H4 (cell line): ENCODE measurements at regions not wholly inside any gene's neighbourhood (a gene's known extent, or its start where the extent isn't known, plus 50 kb on each side); places are given as distances from the start of the nearest gene placed in this dataset.
A peak's percentile ranks its signal among the peaks of the same experiment; 100 is the strongest.
"Not testable (repeated sequence)": the region's sequence is repeated elsewhere in the genome, so short reads cannot be mapped to it uniquely, and the experiment has no call there.

Source experiments
- DNase-seq: peaks from one replicate; pipeline ENCODE4 v3.0.0-alpha.2; 2015; ENCODE audit warnings: low spot score

DNA sequence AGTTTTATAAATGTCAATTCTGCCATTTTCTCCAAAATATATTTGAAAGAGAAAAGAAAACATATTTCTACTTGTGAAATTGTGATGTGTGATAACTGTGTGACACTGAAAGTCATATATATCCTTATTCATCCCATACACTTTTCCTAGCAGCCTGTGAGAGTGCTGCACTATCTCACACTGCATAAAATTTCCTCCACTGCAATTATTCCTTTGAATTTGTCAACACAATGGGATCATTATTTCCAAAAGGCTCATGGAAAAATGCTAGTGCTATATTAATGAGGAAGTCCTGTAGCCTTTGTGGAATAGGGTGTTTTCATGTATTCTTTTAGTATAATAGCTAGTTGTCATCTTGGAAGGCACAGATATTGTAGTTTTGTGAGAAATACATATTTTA, 504.1 kb downstream of the RPL10L start:
- no peak for DNase-seq

DNA sequence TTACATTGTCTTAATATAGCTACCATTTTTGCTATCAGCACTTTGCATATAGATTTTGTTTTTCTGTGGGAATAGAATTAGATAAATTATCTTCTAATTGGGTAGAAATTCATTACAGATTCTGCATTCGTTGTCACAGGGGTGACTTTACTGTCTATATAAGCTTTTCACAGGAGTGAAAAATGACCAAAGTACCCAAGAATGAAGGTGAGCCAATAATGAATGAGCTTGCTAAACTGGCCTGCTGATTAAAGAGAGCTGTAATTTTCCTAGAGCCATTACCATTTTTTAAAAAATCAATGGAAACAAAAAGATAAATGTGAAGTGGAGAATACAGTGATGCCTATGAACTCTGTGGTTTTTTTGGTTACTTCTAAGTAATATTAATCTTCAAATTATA, 504.6 kb downstream of the RPL10L start:
- DNase-seq: no peak

DNA sequence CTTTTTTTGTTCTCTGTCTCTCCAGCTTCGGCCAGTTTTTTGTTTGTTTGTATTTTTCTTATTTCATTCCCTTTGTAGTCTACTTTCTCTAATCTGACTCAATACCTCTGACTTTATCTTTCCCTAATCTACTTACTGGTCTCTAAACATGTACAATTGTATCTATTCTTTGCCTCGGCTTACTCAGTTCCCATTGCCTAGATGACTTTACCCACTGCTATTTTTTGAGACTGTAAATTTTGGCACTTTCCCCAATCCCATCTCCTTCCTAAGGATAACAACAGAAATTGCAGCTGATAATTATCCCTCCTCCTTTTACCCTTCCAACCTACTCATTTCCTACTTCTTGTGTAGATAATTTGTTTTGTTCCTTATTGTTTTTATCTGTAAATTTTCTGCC, 511.1 kb downstream of the RPL10L start:
- no peak for DNase-seq

DNA sequence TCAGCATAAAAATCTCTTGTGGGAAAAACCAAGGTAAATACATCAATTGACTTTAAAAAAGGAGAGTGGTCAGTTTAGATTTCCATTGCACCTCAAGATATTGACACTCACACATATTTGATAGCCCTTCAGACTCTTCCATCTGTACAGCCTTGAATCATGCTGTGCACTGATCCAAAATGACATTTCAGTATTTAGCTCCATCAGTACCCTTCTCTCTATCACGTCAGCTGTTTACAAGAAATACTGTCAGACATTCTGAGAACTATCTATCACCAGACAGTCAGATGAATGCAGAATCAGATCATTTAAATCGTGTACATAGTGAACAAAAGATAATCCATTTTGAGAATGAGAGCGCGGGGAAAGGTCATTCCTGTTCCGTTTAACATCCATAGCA, 511.9 kb downstream of the RPL10L start:
- DNase-seq: no peak

DNA sequence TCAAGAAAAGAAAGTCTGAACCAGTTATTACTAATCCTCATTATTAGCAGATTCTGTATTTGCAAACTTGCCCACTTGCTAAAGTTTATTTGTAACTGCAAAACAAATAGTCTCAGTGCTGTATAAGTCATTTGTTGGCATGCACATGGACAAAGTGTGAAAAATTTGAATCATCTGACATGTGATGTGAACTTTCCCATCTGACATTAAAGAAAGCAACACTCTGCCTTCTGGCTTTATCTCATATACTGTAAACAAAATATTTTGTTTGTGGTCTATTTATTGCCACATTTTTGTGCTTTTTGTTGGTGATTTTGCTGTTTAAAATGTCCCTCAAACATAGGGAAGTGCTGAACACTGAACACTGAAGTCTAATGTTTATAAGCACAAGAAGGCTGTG, 513.8 kb downstream of the RPL10L start:
- DNase-seq: no peak

DNA sequence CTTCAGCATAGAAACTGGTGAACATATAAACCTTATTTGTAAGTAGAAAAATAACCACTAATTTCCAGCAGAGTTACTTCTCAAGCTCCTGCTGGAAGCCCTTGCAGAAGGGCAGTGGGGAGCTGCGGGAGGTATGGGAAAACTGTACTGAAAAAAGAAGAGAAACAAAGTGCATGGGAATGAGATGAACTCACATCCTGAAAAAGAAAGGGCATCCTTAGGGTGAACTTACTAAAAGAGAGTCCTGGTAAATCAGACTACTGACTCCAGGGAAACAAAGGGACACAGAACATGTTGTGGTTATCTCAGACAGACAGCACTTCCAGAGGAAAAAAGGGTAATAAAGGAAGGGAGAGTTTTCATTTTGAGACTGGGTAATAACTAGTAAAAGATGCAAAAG, 515.1 kb downstream of the RPL10L start:
- DNase-seq: no peak

DNA sequence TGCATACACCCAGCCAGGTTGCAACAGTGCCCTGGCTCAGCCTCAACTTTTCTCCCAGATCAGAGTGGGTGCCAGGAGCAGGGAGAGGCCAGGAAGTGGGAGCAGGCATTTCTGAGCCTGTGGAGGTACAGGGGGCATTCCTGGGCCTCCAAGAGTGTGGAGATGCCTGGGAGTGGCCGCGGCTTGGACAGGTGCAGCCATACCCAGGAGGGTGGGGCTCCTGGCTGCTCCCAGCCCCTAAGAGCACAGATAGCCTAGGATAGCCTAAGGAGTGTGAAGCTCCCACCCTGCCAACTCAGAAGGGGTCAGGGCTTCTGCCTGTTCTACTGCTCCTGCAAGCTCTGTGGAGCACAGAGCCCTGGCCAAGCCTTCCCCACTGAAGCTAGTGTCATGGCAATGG, 543.4 kb downstream of the RPL10L start:
- no peak for DNase-seq

DNA sequence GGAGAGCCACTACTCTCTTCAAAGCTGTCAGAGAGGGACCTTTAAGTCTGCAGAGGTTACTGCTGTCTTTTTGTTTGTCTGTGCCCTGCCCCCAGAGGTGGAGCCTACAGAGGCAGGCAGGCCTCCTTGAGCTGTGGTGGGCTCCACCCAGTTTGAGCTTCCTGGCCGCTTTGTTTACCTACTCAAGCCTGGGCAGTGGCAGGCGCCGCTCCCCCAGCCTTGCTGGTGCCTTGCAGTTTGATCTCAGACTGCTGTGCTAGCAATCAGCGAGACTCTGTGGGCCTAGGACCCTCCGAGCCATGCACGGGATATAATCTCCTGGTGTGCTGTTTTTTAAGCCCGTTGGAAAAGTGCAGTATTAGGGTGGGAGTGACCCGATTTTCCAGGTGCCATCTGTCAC, 550.7 kb downstream of the RPL10L start:
- DNase-seq: not testable (repeated sequence)

DNA sequence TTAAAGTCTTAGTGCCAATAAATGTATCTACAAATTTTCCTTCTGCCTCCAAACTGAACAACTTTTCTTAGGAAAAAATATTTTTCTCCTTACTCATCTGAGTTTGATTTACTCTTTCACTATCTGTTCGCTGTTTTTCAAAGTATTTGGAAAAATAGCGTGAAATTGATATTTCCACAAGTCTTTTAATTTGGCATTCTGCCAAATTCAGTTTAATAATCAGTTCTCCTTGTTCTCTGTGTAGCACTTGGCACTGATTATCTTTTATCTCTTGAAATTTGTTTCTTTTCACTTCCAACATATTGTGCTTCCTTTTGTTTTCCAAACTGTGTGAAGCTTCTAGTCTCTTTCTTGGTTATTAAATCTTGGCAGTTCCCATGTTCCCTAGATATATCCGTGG, 559.8 kb downstream of the RPL10L start:
- DNase-seq: no peak

DNA sequence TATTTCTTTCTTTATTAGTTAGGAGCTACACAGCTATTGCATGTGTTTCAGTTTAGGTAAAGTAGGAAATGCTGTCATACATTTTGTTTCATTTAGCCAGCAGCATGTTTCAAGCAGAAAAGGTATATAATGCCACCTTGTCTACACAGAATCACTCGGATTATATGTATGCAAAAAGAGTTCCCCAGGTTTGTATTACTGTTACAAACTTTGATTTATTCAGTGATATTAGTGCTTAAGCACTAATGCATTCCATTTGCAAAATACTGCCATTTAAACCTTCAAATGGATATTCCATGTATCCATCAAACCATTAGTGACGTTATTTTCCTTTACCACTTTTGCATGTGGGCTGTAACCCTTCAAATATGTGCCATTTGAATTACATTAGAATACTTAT, 564.0 kb downstream of the RPL10L start:
- DNase-seq: no peak

DNA sequence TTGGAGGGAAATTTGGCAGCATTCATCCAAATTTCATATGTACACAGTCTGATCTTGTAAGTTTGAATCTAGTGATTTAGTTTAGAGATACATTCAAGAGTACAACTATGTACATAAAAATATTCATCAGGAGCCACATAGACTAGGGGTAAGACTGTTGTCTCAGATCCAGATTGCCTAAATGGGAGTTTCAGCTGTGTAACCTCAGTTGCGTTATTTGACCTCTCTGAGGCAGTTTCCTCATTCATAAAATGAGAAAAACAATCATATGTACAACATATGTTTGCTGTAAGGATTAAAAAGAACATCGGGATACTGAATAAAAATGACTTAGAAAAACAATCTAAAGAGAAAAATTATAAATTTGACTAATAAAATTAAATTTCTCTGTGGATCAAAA, 577.5 kb downstream of the RPL10L start:
- DNase-seq: no peak

DNA sequence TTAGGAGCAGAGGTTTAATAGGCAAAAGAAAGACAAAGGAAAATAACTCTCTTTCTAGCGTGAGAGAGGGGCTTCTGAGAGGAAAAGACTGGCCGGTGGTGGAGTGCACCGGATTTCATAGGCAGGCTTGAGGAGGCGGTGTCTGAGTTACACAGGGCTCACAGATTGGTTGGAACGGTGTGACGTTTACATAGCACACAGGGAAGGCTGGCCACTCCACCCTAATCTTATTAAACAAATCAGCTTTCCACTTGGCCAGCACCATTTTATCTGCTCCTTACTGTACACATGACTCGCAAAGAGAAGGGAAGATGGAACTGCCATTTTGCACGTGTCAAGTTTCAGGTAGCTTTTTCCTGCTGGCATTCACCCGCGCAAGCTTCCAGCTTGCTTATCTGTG, 587.7 kb downstream of the RPL10L start:
- DNase-seq: peak; percentile 78

DNA sequence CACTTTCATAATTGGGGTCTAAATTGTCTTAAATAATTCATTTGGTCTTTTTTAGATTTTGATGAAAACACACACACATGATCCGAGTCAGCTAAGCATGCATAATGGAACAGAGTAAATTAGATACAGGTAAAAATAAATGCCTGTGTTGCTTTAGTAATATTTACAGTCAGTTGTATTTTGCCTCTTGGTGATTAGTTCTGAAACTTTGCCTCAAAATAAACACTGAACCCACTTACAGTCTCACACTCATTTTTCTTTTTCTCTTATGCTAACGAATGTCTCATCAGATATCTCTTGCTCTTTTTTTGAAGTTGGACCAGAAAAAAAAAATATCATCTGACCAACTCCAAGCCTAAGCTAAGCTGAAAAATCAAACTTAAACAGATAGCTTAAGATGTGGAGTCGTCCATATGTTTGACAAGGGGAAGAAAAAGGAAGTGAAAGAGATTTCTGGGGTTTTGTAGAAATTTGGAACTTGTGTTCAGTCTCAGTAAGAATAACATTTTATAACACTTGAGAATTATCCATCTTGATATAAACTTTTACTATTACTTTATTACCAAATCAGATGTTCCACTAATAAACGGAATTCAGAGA, 592.5 kb downstream of the RPL10L start:
- DNase-seq: no peak

DNA sequence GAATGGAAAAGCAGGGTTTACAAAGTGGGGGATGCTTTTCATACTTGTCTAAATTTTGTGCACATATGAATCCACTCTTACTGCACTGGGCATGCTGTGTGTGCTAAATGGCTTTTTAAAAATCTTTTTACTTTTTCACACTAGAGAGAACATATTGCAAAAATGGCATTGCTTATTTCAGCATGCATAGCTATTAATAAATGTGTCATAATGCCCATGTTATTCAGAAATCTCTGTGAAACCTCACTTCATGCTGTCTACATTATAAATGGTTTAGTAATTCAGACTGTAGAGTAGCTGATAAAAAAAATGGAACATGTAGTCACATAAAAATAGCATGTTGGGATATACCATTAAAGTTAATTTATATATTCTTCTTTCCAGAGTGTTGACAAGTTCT, 593.8 kb downstream of the RPL10L start:
- no peak for DNase-seq

DNA sequence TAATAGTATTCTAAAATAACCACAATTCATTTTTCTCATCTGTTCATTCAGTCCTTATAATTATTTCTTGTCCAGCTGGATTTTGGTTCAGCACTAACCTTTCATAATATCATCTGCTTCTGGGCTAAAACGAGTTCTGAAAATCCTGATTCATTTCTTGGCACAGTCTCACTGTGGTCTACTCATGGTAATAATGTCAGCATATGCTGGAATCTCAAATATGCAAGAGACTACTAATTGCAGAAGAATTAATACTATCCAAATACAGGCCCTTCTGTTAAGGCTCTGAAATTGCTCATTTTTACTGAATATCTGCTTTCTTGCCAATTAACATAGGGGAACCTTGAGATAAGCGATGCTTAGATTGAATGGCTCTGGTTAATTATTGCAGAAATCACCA, 597.1 kb downstream of the RPL10L start:
- peak; percentile 47 for DNase-seq

DNA sequence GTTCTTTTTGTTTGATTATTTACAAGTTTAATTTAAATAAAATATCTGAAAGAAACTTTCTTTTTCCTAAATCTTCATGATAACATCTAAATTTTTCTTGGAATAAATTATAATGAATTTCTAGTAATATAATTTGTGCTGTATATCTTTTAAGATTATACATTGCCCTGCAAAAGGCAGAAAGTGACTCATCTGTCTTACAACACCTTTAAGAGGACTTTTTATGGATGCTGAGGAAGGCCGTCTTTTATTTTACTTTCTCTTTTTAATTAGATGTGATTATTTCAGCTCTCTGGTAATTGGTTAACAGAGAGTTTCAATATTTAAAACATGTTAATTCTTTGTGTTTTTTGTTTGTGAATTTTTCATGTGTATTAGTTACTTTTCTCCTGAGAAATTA, 598.4 kb downstream of the RPL10L start:
- peak; percentile 19 for DNase-seq

DNA sequence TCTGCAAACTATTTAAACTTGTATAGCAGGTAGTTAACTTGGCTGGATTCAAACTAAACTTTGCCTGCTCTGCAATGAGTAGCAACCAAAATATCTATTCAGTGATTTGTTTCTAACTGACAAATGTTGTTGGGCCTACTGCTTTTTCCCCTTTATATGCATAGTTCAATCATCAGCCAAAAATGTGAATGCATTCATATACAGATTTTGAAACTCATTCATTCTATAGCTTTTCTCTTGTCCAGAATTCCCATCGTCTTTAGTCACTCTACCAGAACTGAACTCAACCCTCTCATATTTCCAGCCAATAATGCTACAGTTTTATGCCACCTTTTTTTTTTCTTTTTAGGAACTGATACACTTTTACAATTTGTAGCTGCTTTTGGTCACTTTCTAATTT, 599.8 kb downstream of the RPL10L start:
- no peak for DNase-seq

DNA sequence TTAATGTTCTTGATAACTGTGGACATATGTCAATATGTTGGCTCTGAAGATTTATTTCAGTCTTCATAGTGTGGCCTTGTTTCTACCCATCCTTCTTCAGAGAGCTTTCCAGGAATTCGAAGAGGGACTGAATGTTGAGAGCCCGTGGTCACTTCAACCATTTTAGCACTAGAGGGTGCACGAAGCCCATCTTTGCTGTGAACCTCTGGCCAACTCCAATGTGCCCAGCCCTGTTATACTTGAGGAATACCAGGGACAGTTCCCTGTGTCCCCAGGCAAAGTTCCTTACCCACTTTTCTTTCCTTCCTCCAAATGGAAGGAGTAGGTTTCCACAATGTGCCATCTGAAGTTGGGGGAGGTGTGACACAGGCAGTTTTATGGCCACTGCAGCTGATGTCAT, 603.5 kb downstream of the RPL10L start:
- DNase-seq: peak; percentile 88

DNA sequence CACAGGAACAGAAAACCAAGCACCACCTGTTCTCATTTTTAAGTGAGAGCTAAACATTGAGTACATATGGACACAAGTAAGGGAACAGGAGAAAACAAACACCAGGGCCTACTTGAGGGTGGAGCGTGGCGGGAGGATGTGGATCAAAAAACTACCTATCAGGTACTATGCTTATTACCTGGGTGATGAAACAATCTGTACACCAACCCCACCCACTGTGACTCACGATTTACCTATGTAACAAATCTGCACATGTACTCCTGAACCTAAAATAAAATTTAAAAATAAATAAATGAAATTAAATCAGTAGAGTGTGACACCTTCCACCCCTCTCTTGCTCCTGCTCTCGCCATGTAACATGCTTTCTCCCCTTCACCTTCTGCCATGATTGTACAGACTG, 615.5 kb downstream of the RPL10L start:
- DNase-seq: no peak

DNA sequence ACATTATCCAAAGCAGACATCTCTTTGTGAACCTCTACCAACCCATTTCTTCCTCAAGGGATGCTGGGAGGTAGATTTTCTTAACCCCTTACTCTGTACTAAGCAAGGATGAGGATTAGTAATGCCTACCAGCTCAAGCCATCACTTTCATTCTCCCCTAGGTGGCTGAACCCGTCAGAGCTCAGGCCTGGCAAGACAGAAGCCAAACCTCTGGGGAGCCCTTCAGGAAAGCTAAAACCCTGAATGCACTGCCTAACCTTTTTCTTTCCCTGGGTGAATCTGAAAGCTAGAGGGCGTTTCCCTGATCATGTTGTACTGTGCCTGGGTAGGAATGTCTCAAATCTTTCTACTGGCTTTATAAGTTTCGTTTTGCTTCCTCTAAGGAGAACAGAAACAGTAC, 617.3 kb downstream of the RPL10L start:
- no peak for DNase-seq

DNA sequence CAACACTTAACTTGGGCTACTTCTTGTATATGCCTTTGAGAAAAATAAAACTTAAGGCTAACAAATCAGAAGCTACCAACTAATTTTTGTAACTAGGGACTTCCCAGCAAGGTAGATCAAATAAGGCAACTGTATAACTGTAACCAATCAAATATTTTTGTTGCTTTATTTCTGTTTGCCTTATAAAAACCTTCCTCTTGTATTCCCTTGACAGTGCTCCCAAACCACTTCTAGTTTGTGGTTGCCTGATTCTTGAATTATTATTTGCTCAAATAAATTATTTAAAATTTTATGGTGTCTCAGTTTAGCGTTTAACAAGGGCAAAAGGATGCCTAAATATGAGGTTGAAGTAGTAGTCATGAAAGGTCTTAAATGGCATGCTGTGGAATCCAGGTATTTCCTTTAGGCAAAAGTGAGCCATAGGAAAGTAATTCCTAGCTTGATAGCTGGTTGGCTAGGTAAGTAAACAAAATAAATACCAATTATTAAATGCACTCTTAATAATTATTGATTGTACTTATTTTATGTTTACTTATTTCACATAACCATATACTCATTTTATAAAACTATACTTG, 632.6 kb downstream of the RPL10L start:
- DNase-seq: no peak

DNA sequence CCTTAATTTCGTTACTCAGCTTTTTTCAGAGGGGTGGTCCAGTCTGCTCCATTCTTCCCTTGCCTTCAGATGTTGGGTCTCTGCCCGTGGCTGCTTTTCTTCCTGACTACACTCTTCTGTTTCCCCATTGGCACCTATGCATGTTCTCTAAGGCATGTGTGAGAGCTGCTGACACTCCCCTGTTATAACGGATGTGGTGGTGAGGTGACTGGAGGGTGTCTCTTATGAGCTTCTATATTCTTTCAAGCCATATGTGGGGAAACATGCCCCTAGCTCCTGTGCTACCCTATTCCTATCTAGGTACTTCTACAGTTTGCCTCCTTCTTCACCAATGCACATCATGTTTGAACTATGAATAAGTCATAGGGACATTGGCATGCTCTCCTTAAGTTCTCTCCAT, 643.2 kb downstream of the RPL10L start:
- DNase-seq: no peak

DNA sequence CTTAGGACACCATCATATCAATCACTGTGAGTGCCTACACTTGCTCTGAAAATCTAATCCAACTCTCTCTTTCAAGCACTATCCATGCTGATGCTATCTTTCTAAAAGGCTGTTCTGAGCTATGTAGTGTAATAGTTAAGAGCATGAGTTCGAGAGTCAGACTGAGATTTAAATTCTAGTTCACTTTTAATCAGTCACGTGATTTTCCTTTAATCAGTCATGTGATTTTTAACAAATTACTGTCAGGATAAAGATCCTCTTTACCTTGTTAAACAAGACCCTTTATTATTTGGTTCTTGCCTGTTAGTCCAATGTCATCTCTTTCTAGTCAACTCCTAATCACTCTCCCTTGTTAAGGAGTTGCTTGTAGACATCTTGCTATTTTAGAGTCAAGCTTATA, 653.0 kb downstream of the RPL10L start:
- DNase-seq: no peak

DNA sequence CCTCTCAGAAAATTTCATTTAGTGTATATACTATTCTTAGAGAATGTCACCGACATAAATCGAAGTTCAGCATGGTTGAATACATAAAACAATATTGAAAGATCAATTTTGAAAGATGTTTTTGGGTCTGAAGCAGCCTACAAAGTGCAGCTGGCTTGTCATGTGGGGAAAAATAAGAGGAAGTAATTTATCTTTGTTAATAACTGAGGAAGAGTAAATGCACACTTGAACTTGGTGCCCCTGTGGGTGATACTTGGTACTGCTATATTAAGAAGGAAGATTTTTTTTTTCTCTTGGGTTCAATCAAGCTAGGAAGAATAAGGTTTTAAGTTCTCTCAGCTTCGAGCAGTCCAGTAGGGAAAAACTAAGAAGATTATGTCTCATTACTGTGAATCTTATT, 661.3 kb downstream of the RPL10L start:
- no peak for DNase-seq
